ENCODE measurements at regions not wholly inside any gene's neighbourhood (a gene's known extent, or its start where the extent isn't known, plus 50 kb on each side); places are given as distances from the start of the nearest gene placed in this dataset.
"Not testable (repeated sequence)": the region's sequence is repeated elsewhere in the genome, so short reads cannot be mapped to it uniquely, and the experiment has no call there.

GRCh38 chr12:58727521-58727920 lies 192.8 kb downstream of the LRIG3 start:
- no peak for DNase-seq (ENCODE audit: low spot score)

- DNase-seq (ENCODE audit: low spot score) = no peak
Measured at GRCh38 chr12:58728397-58728796, 191.9 kb downstream of the LRIG3 start.

- no peak for DNase-seq (ENCODE audit: low spot score)
Measured at GRCh38 chr12:58731096-58731495, 189.2 kb downstream of the LRIG3 start.

- DNase-seq (ENCODE audit: low spot score) = no peak
Measured at GRCh38 chr12:58732894-58733293, 187.4 kb downstream of the LRIG3 start.

- no peak for DNase-seq (ENCODE audit: low spot score)
Measured at GRCh38 chr12:58741226-58741625, 179.1 kb downstream of the LRIG3 start.

GRCh38 chr12:58745348-58746125 lies 174.8 kb downstream of the LRIG3 start:
- DNase-seq (ENCODE audit: low spot score) = no peak

GRCh38 chr12:58747533-58747932 lies 172.8 kb downstream of the LRIG3 start:
- DNase-seq (ENCODE audit: low spot score) = no peak

- peak; percentile 19 for DNase-seq (ENCODE audit: low spot score)
Measured at GRCh38 chr12:58750484-58750883, 169.8 kb downstream of the LRIG3 start.

- DNase-seq (ENCODE audit: low spot score) = peak; percentile 6
Measured at GRCh38 chr12:58757422-58757821, 162.9 kb downstream of the LRIG3 start.

- DNase-seq (ENCODE audit: low spot score) = not testable (repeated sequence)
Measured at GRCh38 chr12:58759745-58760144, 160.6 kb downstream of the LRIG3 start.

GRCh38 chr12:58761308-58761707 lies 159.0 kb downstream of the LRIG3 start:
- DNase-seq (ENCODE audit: low spot score) = no peak

- DNase-seq (ENCODE audit: low spot score) = peak; percentile 44
Measured at GRCh38 chr12:58764100-58764953, 156.0 kb downstream of the LRIG3 start.

GRCh38 chr12:58765076-58765475 lies 155.2 kb downstream of the LRIG3 start:
- DNase-seq (ENCODE audit: low spot score) = no peak

GRCh38 chr12:58765653-58766512 lies 154.4 kb downstream of the LRIG3 start:
- DNase-seq (ENCODE audit: low spot score) = no peak

- no peak for DNase-seq (ENCODE audit: low spot score)
Measured at GRCh38 chr12:58766513-58766870, 153.8 kb downstream of the LRIG3 start.

GRCh38 chr12:58767496-58767895 lies 152.8 kb downstream of the LRIG3 start:
- DNase-seq (ENCODE audit: low spot score) = no peak

GRCh38 chr12:58773986-58774385 lies 146.3 kb downstream of the LRIG3 start:
- DNase-seq (ENCODE audit: low spot score) = no peak

- no peak for DNase-seq (ENCODE audit: low spot score)
Measured at GRCh38 chr12:58774731-58775130, 145.6 kb downstream of the LRIG3 start.

- DNase-seq (ENCODE audit: low spot score) = no peak
Measured at GRCh38 chr12:58775396-58775795, 144.9 kb downstream of the LRIG3 start.

GRCh38 chr12:58776144-58776543 lies 144.2 kb downstream of the LRIG3 start:
- DNase-seq (ENCODE audit: low spot score) = no peak

- no peak for DNase-seq (ENCODE audit: low spot score)
Measured at GRCh38 chr12:58777815-58778214, 142.5 kb downstream of the LRIG3 start.

- DNase-seq (ENCODE audit: low spot score) = no peak
Measured at GRCh38 chr12:58781609-58782008, 138.7 kb downstream of the LRIG3 start.

Measured in kidney tubule cell (primary cell).